Keratinocyte (primary cell): ENCODE measurements at regions not wholly inside any gene's neighbourhood (a gene's known extent, or its start where the extent isn't known, plus 50 kb on each side); places are given as distances from the start of the nearest gene placed in this dataset.

Source experiments
- DNase-seq: peaks from one replicate; pipeline ENCODE4 v3.0.0-alpha.2; 2011; ENCODE audit warnings: low read depth, missing footprints, low spot score
- FAIRE-seq: peaks from 2 replicates; lab custom pipeline; 2011; peaks lifted over from hg19 to GRCh38; lab: Jason Lieb, UNC
- H2AFZ ChIP-seq: 2 replicates; pipeline ENCODE4 v1.6.0; 2012; ENCODE audit warnings: low read length, control low read depth, inconsistent platforms; ENCODE audit not compliant: control insufficient read depth
- H3K27ac ChIP-seq: 2 replicates; pipeline ENCODE4 v1.5.1; 2011; ENCODE audit warnings: low read length; ENCODE audit not compliant: control insufficient read depth, insufficient read depth
- H3K27me3 ChIP-seq: 3 replicates; pipeline ENCODE4 v1.6.0; 2011; ENCODE audit warnings: low read length; ENCODE audit not compliant: control insufficient read depth, insufficient read depth; ENCODE audit errors: extremely low read depth
- H3K36me3 ChIP-seq, 2 experiments: 2 replicates in 1 of 2; 3 replicates in 1 of 2; pipeline ENCODE4 v1.5.1; 2011; ENCODE audit warnings: low read length in 2 of 2, mild to moderate bottlenecking in 1 of 2; ENCODE audit not compliant: control insufficient read depth in 2 of 2, insufficient read depth in 2 of 2; ENCODE audit errors: extremely low read depth in 1 of 2
- H3K4me1 ChIP-seq: 3 replicates; pipeline ENCODE4 v1.5.1; 2011; ENCODE audit warnings: low read length; ENCODE audit not compliant: control insufficient read depth, insufficient read depth; ENCODE audit errors: extremely low read depth
- H3K4me2 ChIP-seq: 3 replicates; pipeline ENCODE4 v1.6.0; 2011; ENCODE audit warnings: low read depth, low read length; ENCODE audit not compliant: control insufficient read depth, insufficient read depth; ENCODE audit errors: extremely low read depth
- H3K4me3 ChIP-seq, 3 experiments: fragments of 200-600 bp in 1 of 3; sonication (generic) in 1 of 3; 2 replicates in 2 of 3; 3 replicates in 1 of 3; pipeline ENCODE4 v1.5.1; 2011 to 2016; ENCODE audit warnings: low read length in 3 of 3, mild to moderate bottlenecking in 3 of 3, control low read depth in 2 of 3, inconsistent platforms in 1 of 3, low read depth in 1 of 3, mixed read lengths in 1 of 3, mixed run types in 1 of 3, moderate library complexity in 1 of 3; ENCODE audit not compliant: control insufficient read depth in 2 of 3, insufficient read depth in 2 of 3; ENCODE audit errors: extremely low read depth in 1 of 3
- H3K79me2 ChIP-seq: 2 replicates; pipeline ENCODE4 v1.6.0; 2012; ENCODE audit warnings: low read length; ENCODE audit not compliant: control insufficient read depth, insufficient read depth
- H3K9ac ChIP-seq: 3 replicates; pipeline ENCODE4 v1.6.0; 2011; ENCODE audit warnings: low read length; ENCODE audit not compliant: control insufficient read depth, insufficient read depth; ENCODE audit errors: extremely low read depth
- H3K9me1 ChIP-seq: 3 replicates; pipeline ENCODE4 v1.6.0; 2011; ENCODE audit warnings: low read length; ENCODE audit not compliant: control insufficient read depth, insufficient read depth; ENCODE audit errors: extremely low read depth
- H3K9me3 ChIP-seq: 2 replicates; pipeline ENCODE4 v1.5.1; 2012; ENCODE audit warnings: low read depth, low read length; ENCODE audit not compliant: control insufficient read depth
- H4K20me1 ChIP-seq: 3 replicates; pipeline ENCODE4 v1.6.0; 2011; ENCODE audit warnings: low read length; ENCODE audit not compliant: control insufficient read depth, insufficient read depth; ENCODE audit errors: extremely low read depth
- CTCF ChIP-seq, 3 experiments: IDR thresholded peaks in 1 of 3; conservative IDR thresholded peaks in 1 of 3; optimal IDR thresholded peaks in 1 of 3; 2 replicates in 2 of 3; 3 replicates in 1 of 3; pipeline versions ENCODE3 to v1.5.1; 2011; ENCODE audit warnings: low read length in 3 of 3, mild to moderate bottlenecking in 3 of 3, moderate library complexity in 2 of 3, control low read depth in 1 of 3, inconsistent platforms in 1 of 3; ENCODE audit not compliant: insufficient read depth in 2 of 3; ENCODE audit errors: extremely low read depth in 1 of 3
- EZH2 ChIP-seq: IDR thresholded peaks from one replicate; pipeline ENCODE4 v1.6.1; 2012; ENCODE audit warnings: inconsistent platforms, mild to moderate bottlenecking, low read length, moderate library complexity
- dilution Hi-C: fragments of 300-500 bp; cut with MboI; formaldehyde crosslinking; loops from one replicate; pipeline ENCODE4 v1.7.0; 2020; ENCODE audit warnings: low sequenced_read_pairs; ENCODE audit not compliant: extremely low pct_ligation_motif_present

- H3K9me3 ChIP-seq, result no peaks in the 10 kb centered on the region
- H3K36me3 ChIP-seq, result no peaks in the 10 kb centered on the region
- H3K4me3 ChIP-seq, result no peak overlapping the region
- dilution Hi-C loops, result no loop called here
- H3K27ac ChIP-seq, result no peak overlapping the region
- no peak overlapping the region for H3K9ac ChIP-seq
- H3K9me1 ChIP-seq, result no peaks in the 10 kb centered on the region
- no peak for FAIRE-seq
- DNase-seq, result no peak
- H3K27me3 ChIP-seq, result no peaks in the 10 kb centered on the region
- TF ChIP-seq CTCF (optimal IDR thresholded peaks at IDR 0.05 in 1 of 3, IDR thresholded peaks at IDR 0.05 in 1 of 3, conservative IDR thresholded peaks at IDR 0.05 in 1 of 3; ENCODE audit: extremely low read depth in 1 of 3, insufficient read depth in 2 of 3, low read length in 3 of 3) (no peak), EZH2 (no peak)
- no peak overlapping the region for H2AFZ ChIP-seq
- H3K4me2 ChIP-seq, result no peak overlapping the region
- H4K20me1 ChIP-seq, result no peaks in the 10 kb centered on the region
- no peaks in the 10 kb centered on the region for H3K79me2 ChIP-seq
- no peaks in the 10 kb centered on the region for H3K4me1 ChIP-seq
Observed at GRCh38 chr13:89865164-89866064, 1482.1 kb upstream of the MIR17HG start.

GRCh38 chr13:89869312-89869711, 1478.2 kb upstream of the MIR17HG start:
- no peak for FAIRE-seq

More at GRCh38 chr13:89869312-89869711, 1478.2 kb upstream of the MIR17HG start:
- H3K9me1 ChIP-seq, result no peaks in the 10 kb centered on the region
- TF ChIP-seq CTCF (optimal IDR thresholded peaks at IDR 0.05 in 1 of 3, IDR thresholded peaks at IDR 0.05 in 1 of 3, conservative IDR thresholded peaks at IDR 0.05 in 1 of 3; ENCODE audit: extremely low read depth in 1 of 3, insufficient read depth in 2 of 3, low read length in 3 of 3), result no peak
- no peak for TF ChIP-seq EZH2
- H3K9ac ChIP-seq, result no peak overlapping the region
- no peaks in the 10 kb centered on the region for H3K27me3 ChIP-seq
- dilution Hi-C loops, result no loop called here
- no peak overlapping the region for H3K27ac ChIP-seq
- no peak overlapping the region for H3K4me3 ChIP-seq
- no peaks in the 10 kb centered on the region for H3K9me3 ChIP-seq
- H3K4me1 ChIP-seq, result no peaks in the 10 kb centered on the region
- no peaks in the 10 kb centered on the region for H4K20me1 ChIP-seq
- no peak overlapping the region for H2AFZ ChIP-seq
- H3K4me2 ChIP-seq, result no peak overlapping the region
- no peaks in the 10 kb centered on the region for H3K36me3 ChIP-seq
- DNase-seq, result no peak
- no peaks in the 10 kb centered on the region for H3K79me2 ChIP-seq
